GM12872 (cell line): ENCODE measurements at regions not wholly inside any gene's neighbourhood (a gene's known extent, or its start where the extent isn't known, plus 50 kb on each side); places are given as distances from the start of the nearest gene placed in this dataset.

Source experiments
- TF ChIP-seq, protein P1 (sequence below): IDR thresholded peaks from 3 replicates; pipeline ENCODE4 v1.5.1; 2011; ENCODE audit warnings: low read depth, mild to moderate bottlenecking, low read length, moderate library complexity; ENCODE audit not compliant: insufficient read depth

DNA sequence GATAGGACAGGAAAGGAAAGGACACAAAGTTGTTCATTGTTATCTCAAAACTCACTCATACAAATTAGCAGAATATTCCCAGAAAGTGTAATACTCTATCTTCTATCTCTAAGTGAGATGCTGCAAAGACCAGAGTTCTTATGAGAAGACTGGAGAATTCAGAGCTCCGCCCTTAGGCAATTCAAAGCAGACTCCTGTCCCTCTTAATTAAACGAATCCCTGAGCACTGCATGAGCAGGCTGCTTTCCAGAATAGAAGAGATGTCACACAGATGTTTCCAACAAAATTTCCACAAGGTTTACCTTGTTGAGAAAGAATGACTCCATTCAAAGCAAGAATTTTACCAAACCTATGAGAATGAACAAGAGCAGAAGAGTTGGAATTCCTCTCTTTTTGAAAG is 630.8 kb upstream of the INTU start:
- TF ChIP-seq, protein P1, sequence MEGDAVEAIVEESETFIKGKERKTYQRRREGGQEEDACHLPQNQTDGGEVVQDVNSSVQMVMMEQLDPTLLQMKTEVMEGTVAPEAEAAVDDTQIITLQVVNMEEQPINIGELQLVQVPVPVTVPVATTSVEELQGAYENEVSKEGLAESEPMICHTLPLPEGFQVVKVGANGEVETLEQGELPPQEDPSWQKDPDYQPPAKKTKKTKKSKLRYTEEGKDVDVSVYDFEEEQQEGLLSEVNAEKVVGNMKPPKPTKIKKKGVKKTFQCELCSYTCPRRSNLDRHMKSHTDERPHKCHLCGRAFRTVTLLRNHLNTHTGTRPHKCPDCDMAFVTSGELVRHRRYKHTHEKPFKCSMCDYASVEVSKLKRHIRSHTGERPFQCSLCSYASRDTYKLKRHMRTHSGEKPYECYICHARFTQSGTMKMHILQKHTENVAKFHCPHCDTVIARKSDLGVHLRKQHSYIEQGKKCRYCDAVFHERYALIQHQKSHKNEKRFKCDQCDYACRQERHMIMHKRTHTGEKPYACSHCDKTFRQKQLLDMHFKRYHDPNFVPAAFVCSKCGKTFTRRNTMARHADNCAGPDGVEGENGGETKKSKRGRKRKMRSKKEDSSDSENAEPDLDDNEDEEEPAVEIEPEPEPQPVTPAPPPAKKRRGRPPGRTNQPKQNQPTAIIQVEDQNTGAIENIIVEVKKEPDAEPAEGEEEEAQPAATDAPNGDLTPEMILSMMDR: no peak

DNA sequence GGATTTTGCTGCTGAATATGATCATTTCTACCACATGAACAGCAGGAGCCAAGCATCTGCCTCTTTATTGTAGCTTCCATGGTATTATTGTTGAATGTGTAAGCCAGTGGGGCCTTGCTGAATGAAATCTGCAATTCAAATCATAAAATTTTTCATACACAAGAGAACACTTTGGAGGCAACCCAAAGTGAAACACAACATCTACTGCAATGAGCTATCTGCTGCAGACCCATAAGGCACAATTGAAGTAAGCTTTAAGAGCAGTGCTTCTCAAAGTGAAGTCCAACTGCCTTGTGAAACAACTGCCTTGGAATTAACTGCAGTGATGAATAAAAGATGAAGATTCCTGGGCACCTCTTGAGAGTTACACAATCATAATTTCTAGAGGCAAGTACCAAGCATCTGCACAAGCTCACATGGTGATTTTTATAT is 626.3 kb upstream of the INTU start:
- TF ChIP-seq, protein P1: no peak

DNA sequence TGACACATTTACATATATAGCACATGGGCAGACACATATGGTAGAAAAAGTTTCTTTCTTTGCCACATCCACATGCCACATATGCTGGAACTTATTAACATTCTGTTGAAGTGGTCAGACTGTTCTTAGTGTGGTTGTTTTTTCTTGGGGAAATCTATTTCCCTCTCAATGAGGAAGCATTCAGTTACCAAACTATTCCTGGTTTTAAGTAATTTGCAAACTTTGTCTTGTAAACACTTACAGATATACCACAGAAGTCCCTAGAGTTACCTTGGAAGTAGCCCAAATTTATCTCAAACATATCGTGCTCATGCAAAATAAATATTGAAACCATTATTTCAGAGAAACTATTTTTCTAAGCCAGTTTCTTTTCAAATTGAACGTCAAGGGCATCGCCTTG is 625.5 kb upstream of the INTU start:
- TF ChIP-seq, protein P1: no peak

DNA sequence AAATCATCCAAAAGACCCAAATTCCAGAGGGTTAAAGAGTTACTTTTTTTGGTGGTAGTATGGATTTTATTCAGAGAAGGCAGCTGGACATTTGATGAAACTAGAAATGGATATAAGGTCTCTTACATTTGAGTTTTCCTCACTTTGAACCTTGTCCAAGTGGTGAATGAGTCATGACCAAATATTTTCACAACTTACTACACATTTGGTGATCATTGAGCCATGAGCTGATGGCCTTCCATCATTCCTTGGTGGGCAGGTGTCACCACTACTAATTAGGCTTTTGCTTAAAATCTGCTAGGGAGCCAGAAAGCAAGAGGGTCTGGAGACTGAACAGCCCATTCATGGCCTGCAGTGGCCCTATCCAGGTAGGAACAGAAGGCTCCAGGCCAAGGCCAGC is 620.2 kb upstream of the INTU start:
- TF ChIP-seq, protein P1: no peak

DNA sequence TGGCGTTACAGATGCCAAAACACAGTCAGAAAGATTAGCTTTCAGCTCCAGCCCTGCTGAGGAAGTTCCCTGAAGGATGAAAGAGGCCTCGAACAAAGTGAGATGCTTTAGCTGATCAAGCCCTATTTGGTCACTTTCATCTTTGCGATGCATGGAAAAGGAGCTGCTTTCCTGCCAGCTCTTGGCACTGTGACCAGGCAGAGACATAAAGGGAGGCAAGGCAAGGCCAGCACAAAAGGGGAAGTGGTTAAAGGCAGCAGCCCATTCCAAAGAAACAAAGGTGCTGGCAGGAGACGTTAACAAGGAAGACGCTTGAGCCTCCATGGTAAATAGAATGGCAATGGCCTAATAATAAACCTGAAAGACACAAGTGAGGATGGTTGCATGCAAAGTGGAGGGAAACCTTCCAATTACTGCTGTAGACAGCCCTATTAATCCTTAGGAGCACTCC is 617.1 kb upstream of the INTU start:
- TF ChIP-seq, protein P1: no peak

DNA sequence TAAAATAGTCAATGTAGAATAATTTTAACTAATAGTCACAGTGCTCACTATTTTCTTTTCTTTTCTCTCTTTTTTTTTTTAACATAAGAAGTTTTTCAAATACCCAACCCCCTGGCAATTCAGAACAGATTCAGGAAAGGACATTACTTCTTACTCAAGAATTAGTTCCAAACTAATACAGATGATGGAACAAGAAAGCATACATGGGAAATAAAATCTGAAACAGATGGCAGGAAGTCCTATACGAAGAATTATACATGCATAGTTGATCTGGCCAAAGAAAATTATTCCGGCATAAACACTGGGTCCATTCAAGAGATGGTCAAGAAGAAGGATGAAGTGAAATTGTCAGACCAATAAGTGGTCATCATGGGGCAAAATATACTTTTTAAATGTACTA is 614.4 kb upstream of the INTU start:
- TF ChIP-seq, protein P1: no peak

DNA sequence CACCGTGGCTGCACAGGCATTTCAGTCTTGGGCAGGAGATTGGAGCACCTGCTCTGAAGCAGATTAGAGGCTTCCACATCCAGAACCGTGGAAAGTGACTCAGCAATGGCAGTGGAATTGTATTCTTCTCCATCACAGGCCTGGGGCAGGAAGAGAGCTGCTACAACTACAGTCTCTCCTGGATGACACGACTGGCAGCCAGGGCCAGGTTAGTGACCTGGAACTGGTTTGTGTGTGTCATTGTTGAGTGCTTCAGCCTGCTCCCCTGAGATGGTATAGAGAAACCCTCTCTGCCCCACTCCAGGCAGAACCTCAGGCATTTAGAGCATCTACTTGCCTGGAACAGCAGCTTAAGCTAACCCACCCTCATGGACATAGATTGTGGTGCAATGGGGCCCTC is 596.5 kb upstream of the INTU start:
- TF ChIP-seq, protein P1: no peak

DNA sequence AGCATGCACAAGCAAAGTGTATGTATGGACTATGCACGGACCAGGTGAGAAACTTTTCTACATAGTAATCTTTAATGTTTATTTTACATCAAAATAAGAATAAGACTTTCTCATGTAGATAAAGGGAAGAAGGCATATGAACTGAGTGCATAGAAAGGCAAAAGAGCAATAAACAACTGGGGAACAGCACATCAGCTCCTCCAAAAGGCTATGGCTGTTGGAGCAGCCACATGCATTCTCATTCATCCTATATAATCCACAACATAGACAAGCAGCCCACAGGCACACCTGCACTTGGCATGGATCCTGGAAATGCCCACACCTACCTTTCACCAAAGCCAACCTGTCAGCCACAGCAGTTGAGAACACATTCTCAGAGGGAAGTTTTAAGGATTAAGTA is 586.9 kb upstream of the INTU start:
- TF ChIP-seq, protein P1: no peak
